H9 (cell line): ENCODE measurements at regions not wholly inside any gene's neighbourhood (a gene's known extent, or its start where the extent isn't known, plus 50 kb on each side); places are given as distances from the start of the nearest gene placed in this dataset.

ENCODE experiments used
- DNase-seq: peaks from one replicate; pipeline ENCODE4 v3.0.0-alpha.2; 2017
- H2AFZ ChIP-seq: one replicate; pipeline ENCODE4 v1.6.1; 2013; ENCODE audit warnings: mild to moderate bottlenecking, low read length, control low read depth, moderate library complexity
- H2AK5ac ChIP-seq: 2 replicates; pipeline ENCODE4 v1.6.1; 2013; ENCODE audit warnings: low read length, control low read depth, mixed read lengths; ENCODE audit not compliant: insufficient read length
- H2BK120ac ChIP-seq: one replicate; pipeline ENCODE4 v1.6.1; 2013; ENCODE audit warnings: low read depth, mild to moderate bottlenecking, low read length, control low read depth, inconsistent platforms; ENCODE audit not compliant: poor library complexity, severe bottlenecking
- H2BK12ac ChIP-seq: 2 replicates; pipeline ENCODE4 v1.6.1; 2013; ENCODE audit warnings: low read length, control low read depth, mixed read lengths, low read depth; ENCODE audit not compliant: insufficient read length
- H2BK15ac ChIP-seq: 2 replicates; pipeline ENCODE4 v1.6.1; 2013; ENCODE audit warnings: low read depth, low read length, control low read depth
- H2BK20ac ChIP-seq: one replicate; pipeline ENCODE4 v1.6.1; 2013; ENCODE audit warnings: low read depth, mild to moderate bottlenecking, low read length, control low read depth, inconsistent platforms; ENCODE audit not compliant: poor library complexity, severe bottlenecking
- H2BK5ac ChIP-seq: 2 replicates; pipeline ENCODE4 v1.6.1; 2013; ENCODE audit warnings: low read length, control low read depth, mixed read lengths; ENCODE audit not compliant: insufficient read length
- H3K14ac ChIP-seq: 2 replicates; pipeline ENCODE4 v1.6.1; 2013; ENCODE audit warnings: low read length, control low read depth; ENCODE audit not compliant: insufficient read depth
- H3K18ac ChIP-seq: 2 replicates; pipeline ENCODE4 v1.6.1; 2013; ENCODE audit warnings: low read depth, mild to moderate bottlenecking, mixed read lengths, low read length, control low read depth; ENCODE audit not compliant: insufficient read length
- H3K23ac ChIP-seq: 2 replicates; pipeline ENCODE4 v1.6.1; 2013; ENCODE audit warnings: low read length, control low read depth, mixed read lengths, low read depth; ENCODE audit not compliant: insufficient read length
- H3K23me2 ChIP-seq: 2 replicates; pipeline ENCODE4 v1.6.1; 2013; ENCODE audit warnings: low read depth, mild to moderate bottlenecking, mixed read lengths, low read length, control low read depth; ENCODE audit not compliant: insufficient read length, poor library complexity, severe bottlenecking
- H3K27ac ChIP-seq: 2 replicates; pipeline ENCODE4 v1.5.1; 2013; ENCODE audit warnings: low read length, control low read depth, mixed read lengths, low read depth; ENCODE audit not compliant: insufficient read length
- H3K27me3 ChIP-seq: 2 replicates; pipeline ENCODE4 v1.6.1; 2013; ENCODE audit warnings: low read length, control low read depth, inconsistent platforms; ENCODE audit not compliant: insufficient read depth
- H3K4ac ChIP-seq: 2 replicates; pipeline ENCODE4 v1.6.1; 2013; ENCODE audit warnings: low read depth, mild to moderate bottlenecking, control low read depth, inconsistent platforms, low read length, moderate library complexity
- H3K4me1 ChIP-seq: 2 replicates; pipeline ENCODE4 v1.6.1; 2013; ENCODE audit warnings: low read length, control low read depth, inconsistent platforms; ENCODE audit not compliant: insufficient read depth
- H3K4me2 ChIP-seq: 2 replicates; pipeline ENCODE4 v1.6.1; 2013; ENCODE audit warnings: low read length, control low read depth, mixed read lengths; ENCODE audit not compliant: insufficient read length, insufficient read depth
- H3K56ac ChIP-seq: 2 replicates; pipeline ENCODE4 v1.6.1; 2013; ENCODE audit warnings: low read depth, mild to moderate bottlenecking, mixed read lengths, low read length, control low read depth; ENCODE audit not compliant: insufficient read length
- H3K79me1 ChIP-seq: 2 replicates; pipeline ENCODE4 v1.6.1; 2013; ENCODE audit warnings: low read depth, mild to moderate bottlenecking, moderate library complexity, low read length, control low read depth, inconsistent platforms; ENCODE audit not compliant: insufficient read depth, poor library complexity, severe bottlenecking
- H3K79me2 ChIP-seq: 2 replicates; pipeline ENCODE4 v1.6.1; 2013; ENCODE audit warnings: low read length, control low read depth, inconsistent platforms; ENCODE audit not compliant: insufficient read depth
- H3K9ac ChIP-seq: 2 replicates; pipeline ENCODE4 v1.6.1; 2013; ENCODE audit warnings: low read length, control low read depth, mixed read lengths; ENCODE audit not compliant: insufficient read length; ENCODE audit errors: extremely low read depth
- H3K9me3 ChIP-seq: one replicate; pipeline ENCODE4 v1.6.1; 2013; ENCODE audit warnings: low read depth, low read length, inconsistent platforms; ENCODE audit not compliant: control insufficient read depth
- H3T11ph ChIP-seq: one replicate; pipeline ENCODE4 v1.6.1; 2013; ENCODE audit warnings: mild to moderate bottlenecking, low read length, control low read depth, inconsistent platforms
- H4K20me1 ChIP-seq: one replicate; pipeline ENCODE4 v1.6.1; 2013; ENCODE audit not compliant: control insufficient read depth, insufficient read length, insufficient read depth
- H4K5ac ChIP-seq: 2 replicates; pipeline ENCODE4 v1.6.1; 2013; ENCODE audit warnings: low read depth, mild to moderate bottlenecking, mixed read lengths, low read length, control low read depth; ENCODE audit not compliant: insufficient read length
- H4K8ac ChIP-seq: replicated peaks from 2 replicates; pipeline ENCODE4 v1.6.1; 2013; ENCODE audit warnings: low read length, control low read depth, mixed read lengths, low read depth; ENCODE audit not compliant: insufficient read length
- H4K91ac ChIP-seq: 2 replicates; pipeline ENCODE4 v1.6.1; 2013; ENCODE audit warnings: low read depth, mild to moderate bottlenecking, moderate library complexity, mixed read lengths, low read length, control low read depth; ENCODE audit not compliant: insufficient read length
- H3K27ac Mint-ChIP-seq, 3 experiments: 2 replicates in 2 of 3; 3 replicates in 1 of 3; pipeline ENCODE4 v1.8.0; 2020 to 2021; ENCODE audit warnings: mixed read lengths in 3 of 3, mild to moderate bottlenecking in 1 of 3, moderate library complexity in 1 of 3
- H3K27me3 Mint-ChIP-seq: 2 replicates; pipeline ENCODE4 v1.8.0; 2021; ENCODE audit warnings: low read depth, mild to moderate bottlenecking, moderate library complexity, mixed read lengths
- H3K36me3 Mint-ChIP-seq, 3 experiments: 2 replicates in 2 of 3; 3 replicates in 1 of 3; pipeline ENCODE4 v1.8.0; 2020 to 2021; ENCODE audit warnings: low read depth in 3 of 3, mixed read lengths in 3 of 3; ENCODE audit not compliant: insufficient read depth in 1 of 3
- H3K4me1 Mint-ChIP-seq, 2 experiments: 2 replicates each; pipeline ENCODE4 v1.8.0; 2020; ENCODE audit warnings: mixed read lengths in 2 of 2
- H3K4me3 Mint-ChIP-seq, 2 experiments: 2 replicates in 1 of 2; 3 replicates in 1 of 2; pipeline ENCODE4 v1.8.0; 2020 to 2021; ENCODE audit warnings: mild to moderate bottlenecking in 2 of 2, mixed read lengths in 2 of 2, moderate library complexity in 1 of 2
- H3K9me3 Mint-ChIP-seq, 2 experiments: 2 replicates in 1 of 2; 3 replicates in 1 of 2; pipeline ENCODE4 v1.8.0; 2020; ENCODE audit warnings: mild to moderate bottlenecking in 2 of 2, mixed read lengths in 2 of 2, moderate library complexity in 1 of 2
- CTCF ChIP-seq: fragments of 200-600 bp; sonication (generic); conservative IDR thresholded peaks from 3 replicates; pipeline ENCODE4 v1.8.0; 2021; ENCODE audit warnings: antibody characterized with exemption, mild to moderate bottlenecking
- WGBS: extraction: QIAGEN DNeasy Blood & Tissue Kit; methylation state at CpG from one replicate; pipeline ENCODE4 v1.1.7; 2013; ENCODE audit warnings: missing lambda C conversion rate, low lambda C conversion rate, mixed read lengths; ENCODE audit not compliant: insufficient read length; ENCODE audit errors: extremely low coverage; 5-methylcytosine and 5-hydroxymethylcytosine counted together

GRCh38 chr4:128363966-128364365 is 76.4 kb upstream of the PGRMC2 start:
- Histone ChIP-seq H3K27ac (no peak overlapping the region), H2AK5ac (no peak overlapping the region), H2BK20ac (no peak overlapping the region), H3K9me3 (no peaks in the 10 kb centered on the region), H4K8ac (no peak overlapping the region), H3K14ac (no peak overlapping the region), H3K4ac (no peak overlapping the region), H4K91ac (no peak overlapping the region), H2BK120ac (no peak overlapping the region), H3K4me2 (no peak overlapping the region), H3K56ac (no peak overlapping the region), H3K4me1 (peaks cover 6% of the 10 kb centered on the region; the same call in 1 of the 2 replicates), H2BK12ac (no peak overlapping the region), H3T11ph (no peak overlapping the region), H3K23me2 (no peaks in the 10 kb centered on the region), H2AFZ (no peak overlapping the region), H3K23ac (no peak overlapping the region), H2BK5ac (no peak overlapping the region), H2BK15ac (no peak overlapping the region), H3K18ac (no peak overlapping the region), H3K79me2 (no peaks in the 10 kb centered on the region), H3K9ac (no peak overlapping the region), H3K27me3 (no peaks in the 10 kb centered on the region), H4K5ac (no peak overlapping the region), H3K79me1 (no peaks in the 10 kb centered on the region), H4K20me1 (peaks cover 3% of the 10 kb centered on the region)
- no peak for TF ChIP-seq CTCF
- WGBS: no CpG with 5 or more reads among the region's 6 CpGs
- H3K9me3 Mint-ChIP-seq: peaks cover 6 to 9% of the 10 kb centered on the region in 2 experiments; a peak in 3 of 5 replicates
- peaks cover 0 to 10% (median 5%) of the 10 kb centered on the region in 3 experiments; a peak in 5 of 7 replicates for H3K36me3 Mint-ChIP-seq
- no peak overlapping the region for H3K4me3 Mint-ChIP-seq
- no peaks in the 10 kb centered on the region for H3K27me3 Mint-ChIP-seq
- no peaks in the 10 kb centered on the region for H3K4me1 Mint-ChIP-seq
- H3K27ac Mint-ChIP-seq: no peak overlapping the region
- no peak for DNase-seq
